ENCODE measurements at regions not wholly inside any gene's neighbourhood (a gene's known extent, or its start where the extent isn't known, plus 50 kb on each side); places are given as distances from the start of the nearest gene placed in this dataset.

GRCh38 chr11:13884158-13884799 lies 78.2 kb upstream of the SPON1 start:
- TF ChIP-seq, protein P1, sequence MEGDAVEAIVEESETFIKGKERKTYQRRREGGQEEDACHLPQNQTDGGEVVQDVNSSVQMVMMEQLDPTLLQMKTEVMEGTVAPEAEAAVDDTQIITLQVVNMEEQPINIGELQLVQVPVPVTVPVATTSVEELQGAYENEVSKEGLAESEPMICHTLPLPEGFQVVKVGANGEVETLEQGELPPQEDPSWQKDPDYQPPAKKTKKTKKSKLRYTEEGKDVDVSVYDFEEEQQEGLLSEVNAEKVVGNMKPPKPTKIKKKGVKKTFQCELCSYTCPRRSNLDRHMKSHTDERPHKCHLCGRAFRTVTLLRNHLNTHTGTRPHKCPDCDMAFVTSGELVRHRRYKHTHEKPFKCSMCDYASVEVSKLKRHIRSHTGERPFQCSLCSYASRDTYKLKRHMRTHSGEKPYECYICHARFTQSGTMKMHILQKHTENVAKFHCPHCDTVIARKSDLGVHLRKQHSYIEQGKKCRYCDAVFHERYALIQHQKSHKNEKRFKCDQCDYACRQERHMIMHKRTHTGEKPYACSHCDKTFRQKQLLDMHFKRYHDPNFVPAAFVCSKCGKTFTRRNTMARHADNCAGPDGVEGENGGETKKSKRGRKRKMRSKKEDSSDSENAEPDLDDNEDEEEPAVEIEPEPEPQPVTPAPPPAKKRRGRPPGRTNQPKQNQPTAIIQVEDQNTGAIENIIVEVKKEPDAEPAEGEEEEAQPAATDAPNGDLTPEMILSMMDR (IDR thresholded peaks at IDR 0.05): no peak
- no peak for TF ChIP-seq POLR2A (IDR thresholded peaks at IDR 0.05)
